Inflammatory macrophage (primary cell): ENCODE measurements at regions not wholly inside any gene's neighbourhood (a gene's known extent, or its start where the extent isn't known, plus 50 kb on each side); places are given as distances from the start of the nearest gene placed in this dataset.

Experiments used
- DNase-seq, 2 donors: peaks; one replicate each; pipeline ENCODE4 v3.0.0-alpha.2; 2020 to 2022

- no peak for DNase-seq
Measured at GRCh38 chr2:196249171-196249570, 77.8 kb upstream of the STK17B start.

GRCh38 chr2:196249860-196250259, 78.5 kb upstream of the STK17B start:
- DNase-seq: peak; percentile 60 to 70

- DNase-seq: no peak
Measured at GRCh38 chr2:196251132-196251531, 79.8 kb upstream of the STK17B start.

GRCh38 chr2:196252408-196253115, 81.2 kb upstream of the STK17B start:
- no peak for DNase-seq

- DNase-seq: no peak
Measured at GRCh38 chr2:196253116-196253480, 81.7 kb upstream of the STK17B start.

GRCh38 chr2:196256585-196256984, 85.2 kb upstream of the STK17B start:
- no peak for DNase-seq

- no peak for DNase-seq
Measured at GRCh38 chr2:196257086-196257485, 85.7 kb upstream of the STK17B start.

GRCh38 chr2:196258407-196258806, 87.0 kb upstream of the STK17B start:
- no peak for DNase-seq

GRCh38 chr2:196259507-196260481, 88.4 kb upstream of the STK17B start:
- DNase-seq: peak in 1 of 2 donors; percentile 0

GRCh38 chr2:196260546-196260945, 89.2 kb upstream of the STK17B start:
- peak in 1 of 2 donors; percentile 2 for DNase-seq

- DNase-seq: peak in 1 of 2 donors; percentile 0
Measured at GRCh38 chr2:196262606-196263005, 91.2 kb upstream of the STK17B start.

GRCh38 chr2:196263181-196263747, 91.9 kb upstream of the STK17B start:
- DNase-seq: peak; percentile 68 to 71

- peak in 1 of 2 donors; percentile 0 for DNase-seq
Measured at GRCh38 chr2:196266351-196266750, 95.0 kb upstream of the STK17B start.

GRCh38 chr2:196266855-196267254, 95.5 kb upstream of the STK17B start:
- peak; percentile 2 to 20 for DNase-seq

- DNase-seq: peak in 1 of 2 donors; percentile 30
Measured at GRCh38 chr2:196268025-196268424, 96.6 kb upstream of the STK17B start.

- DNase-seq: peak; percentile 65 to 95
Measured at GRCh38 chr2:196268538-196269338, 97.4 kb upstream of the STK17B start.

- DNase-seq: no peak
Measured at GRCh38 chr2:196271795-196272194, 100.4 kb upstream of the STK17B start.

GRCh38 chr2:196274387-196274809, 103.0 kb upstream of the STK17B start:
- DNase-seq: peak; percentile 25 to 29

GRCh38 chr2:196275646-196276352, 104.4 kb upstream of the STK17B start:
- DNase-seq: no peak

GRCh38 chr2:196276421-196276820, 105.0 kb upstream of the STK17B start:
- DNase-seq: no peak

GRCh38 chr2:196277002-196277401, 105.6 kb upstream of the STK17B start:
- peak; percentile 62 to 75 for DNase-seq

- peak in 1 of 2 donors; percentile 2 for DNase-seq
Measured at GRCh38 chr2:196278491-196278911, 107.1 kb upstream of the STK17B start.
